Peyer's patch (tissue), 4 donors: ENCODE measurements at regions not wholly inside any gene's neighbourhood (a gene's known extent, or its start where the extent isn't known, plus 50 kb on each side); places are given as distances from the start of the nearest gene placed in this dataset.

Source experiments
- DNase-seq, 3 donors: peaks; one replicate each; pipeline ENCODE4 v3.0.0-alpha.2; 2017 to 2019
- H3K27ac ChIP-seq, 4 donors: fragments of 200-600 bp; sonication (generic); one replicate each; pipeline ENCODE4 v1.5.1; 2016 to 2019
- H3K27me3 ChIP-seq, 2 donors: fragments of 200-600 bp; sonication (generic); one replicate each; pipeline ENCODE4 v1.5.1; 2019
- H3K36me3 ChIP-seq, 3 donors: fragments of 200-600 bp; sonication (generic); one replicate each; pipeline ENCODE4 v1.5.1; 2016 to 2019
- H3K4me1 ChIP-seq, 4 donors: fragments of 200-600 bp; sonication (generic); one replicate each; pipeline ENCODE4 v1.5.1; 2016 to 2019
- H3K4me3 ChIP-seq, 4 donors: fragments of 200-600 bp; sonication (generic); 1 replicate in 3 of 4; 2 replicates in 1 of 4; pipeline ENCODE4 v1.5.1; 2016 to 2019; ENCODE audit warnings: mild to moderate bottlenecking in 1 of 4
- H3K9me3 ChIP-seq, 4 donors: fragments of 200-600 bp; sonication (generic); one replicate each; pipeline ENCODE4 v1.5.1; 2016 to 2019; ENCODE audit warnings: mild to moderate bottlenecking in 1 of 4
- CTCF ChIP-seq, 6 experiments: fragments of 450-650 bp in 4 of 6; fragments of 200-600 bp in 2 of 6; sonication (generic) in 1 of 6; IDR thresholded peaks; one replicate each; pipeline ENCODE4 v1.5.1; 2017 to 2019; ENCODE audit warnings: antibody characterized with exemption in 6 of 6, mild to moderate bottlenecking in 3 of 6, moderate library complexity in 1 of 6
- POLR2A ChIP-seq, 2 donors: fragments of 450-650 bp; IDR thresholded peaks; one replicate each; pipeline ENCODE4 v1.5.1; 2017; ENCODE audit warnings: antibody characterized with exemption in 2 of 2, mild to moderate bottlenecking in 2 of 2, moderate library complexity in 2 of 2

- H3K36me3 ChIP-seq = no peaks in the 10 kb centered on the region
- no peak overlapping the region for H3K27ac ChIP-seq
- no peak for DNase-seq
- no peaks in the 10 kb centered on the region for H3K4me1 ChIP-seq
- no peaks in the 10 kb centered on the region for H3K9me3 ChIP-seq
- H3K4me3 ChIP-seq = no peak overlapping the region
- H3K27me3 ChIP-seq = no peaks in the 10 kb centered on the region
- TF ChIP-seq CTCF (IDR thresholded peaks at IDR 0.05) (no peak), POLR2A (IDR thresholded peaks at IDR 0.05) (no peak)
Observed at GRCh38 chr12:25808604-25809003, 149.9 kb upstream of the RASSF8 start.

- Histone ChIP-seq H3K4me3 (no peak overlapping the region), H3K27me3 (no peaks in the 10 kb centered on the region), H3K27ac (no peak overlapping the region), H3K36me3 (no peaks in the 10 kb centered on the region), H3K4me1 (no peaks in the 10 kb centered on the region), H3K9me3 (no peaks in the 10 kb centered on the region)
- DNase-seq = no peak
- TF ChIP-seq POLR2A (IDR thresholded peaks at IDR 0.05) (no peak), CTCF (IDR thresholded peaks at IDR 0.05) (no peak)
Observed at GRCh38 chr12:25810683-25811082, 147.8 kb upstream of the RASSF8 start.

GRCh38 chr12:25811656-25812126 lies 146.8 kb upstream of the RASSF8 start:
- DNase-seq = no peak
- TF ChIP-seq CTCF (IDR thresholded peaks at IDR 0.05) (no peak), POLR2A (IDR thresholded peaks at IDR 0.05) (no peak)
- Histone ChIP-seq H3K27me3 (no peaks in the 10 kb centered on the region), H3K27ac (no peak overlapping the region), H3K4me3 (no peak overlapping the region), H3K36me3 (no peaks in the 10 kb centered on the region), H3K9me3 (no peaks in the 10 kb centered on the region), H3K4me1 (no peaks in the 10 kb centered on the region)

GRCh38 chr12:25812295-25812694 lies 146.2 kb upstream of the RASSF8 start:
- no peak for TF ChIP-seq POLR2A (IDR thresholded peaks at IDR 0.05)
- TF ChIP-seq CTCF (IDR thresholded peaks at IDR 0.05) = no peak
- DNase-seq = no peak

GRCh38 chr12:25813843-25814242 lies 144.6 kb upstream of the RASSF8 start:
- DNase-seq = no peak
- no peaks in the 10 kb centered on the region for H3K4me1 ChIP-seq
- no peak overlapping the region for H3K4me3 ChIP-seq
- no peak overlapping the region for H3K27ac ChIP-seq
- no peaks in the 10 kb centered on the region for H3K27me3 ChIP-seq
- H3K36me3 ChIP-seq = no peaks in the 10 kb centered on the region
- peaks cover 0 to 3% (median 0%) of the 10 kb centered on the region in 4 donors for H3K9me3 ChIP-seq
- TF ChIP-seq CTCF (IDR thresholded peaks at IDR 0.05) (no peak), POLR2A (IDR thresholded peaks at IDR 0.05) (no peak)

More at GRCh38 chr12:25812295-25812694, 146.2 kb upstream of the RASSF8 start:
- H3K9me3 ChIP-seq = peaks cover 0 to 2% (median 0%) of the 10 kb centered on the region in 4 donors
- H3K4me3 ChIP-seq = no peak overlapping the region
- no peaks in the 10 kb centered on the region for H3K27me3 ChIP-seq
- H3K4me1 ChIP-seq = no peaks in the 10 kb centered on the region
- H3K27ac ChIP-seq = no peak overlapping the region
- no peaks in the 10 kb centered on the region for H3K36me3 ChIP-seq

GRCh38 chr12:25816637-25817036 lies 141.8 kb upstream of the RASSF8 start:
- Histone ChIP-seq H3K36me3 (no peaks in the 10 kb centered on the region), H3K9me3 (peaks cover 0 to 3% (median 0%) of the 10 kb centered on the region in 4 donors), H3K27me3 (no peaks in the 10 kb centered on the region), H3K27ac (no peak overlapping the region), H3K4me3 (no peak overlapping the region), H3K4me1 (no peaks in the 10 kb centered on the region)
- TF ChIP-seq CTCF (IDR thresholded peaks at IDR 0.05) (no peak), POLR2A (IDR thresholded peaks at IDR 0.05) (no peak)
- DNase-seq = no peak
